Ascending aorta (tissue), 2 donors: ENCODE measurements at regions not wholly inside any gene's neighbourhood (a gene's known extent, or its start where the extent isn't known, plus 50 kb on each side); places are given as distances from the start of the nearest gene placed in this dataset.

Experiments
- DNase-seq, 2 donors: peaks; one replicate each; pipeline ENCODE4 v3.0.0-alpha.2; 2019; ENCODE audit warnings: low spot score in 2 of 2
- H3K27ac ChIP-seq, 2 donors: fragments of 200-600 bp; sonication (generic); one replicate each; pipeline ENCODE4 v1.5.1; 2016 to 2017; ENCODE audit warnings: mild to moderate bottlenecking in 1 of 2
- H3K27me3 ChIP-seq: fragments of 200-600 bp; sonication (generic); one replicate; pipeline ENCODE4 v1.5.1; 2017
- H3K36me3 ChIP-seq, 2 donors: fragments of 200-600 bp; sonication (generic); one replicate each; pipeline ENCODE4 v1.5.1; 2016
- H3K4me1 ChIP-seq, 2 donors: fragments of 200-600 bp; sonication (generic); one replicate each; pipeline ENCODE4 v1.5.1; 2016 to 2017; ENCODE audit warnings: mild to moderate bottlenecking in 1 of 2
- H3K4me3 ChIP-seq, 2 donors: fragments of 200-600 bp; sonication (generic); one replicate each; pipeline ENCODE4 v1.5.1; 2016 to 2017; ENCODE audit warnings: mild to moderate bottlenecking in 1 of 2
- H3K9me3 ChIP-seq, 2 donors: fragments of 200-600 bp; sonication (generic); one replicate each; pipeline ENCODE4 v1.5.1; 2016
- CTCF ChIP-seq, 3 experiments: fragments of 200-600 bp in 2 of 3; fragments of 450-650 bp in 1 of 3; sonication (generic) in 2 of 3; IDR thresholded peaks; one replicate each; pipeline ENCODE4 v1.5.1; 2016 to 2019; ENCODE audit warnings: antibody characterized with exemption in 3 of 3, mild to moderate bottlenecking in 1 of 3, moderate library complexity in 1 of 3
- intact Hi-C: fragments of 100-400 bp; cut with DNase I; formaldehyde crosslinking; loops from one replicate; pipeline ENCODE4 v1.15.1; 2023

GRCh38 chr10:78750418-78750817, 318.3 kb upstream of the ZMIZ1 start:
- H3K4me3 ChIP-seq = no peak overlapping the region
- no peaks in the 10 kb centered on the region for H3K9me3 ChIP-seq
- no peak overlapping the region for H3K27ac ChIP-seq
- DNase-seq = no peak
- no peaks in the 10 kb centered on the region for H3K27me3 ChIP-seq
- TF ChIP-seq CTCF (IDR thresholded peaks at IDR 0.05) = no peak
- H3K4me1 ChIP-seq = no peaks in the 10 kb centered on the region
- intact Hi-C loops = no loop called here
- H3K36me3 ChIP-seq = no peaks in the 10 kb centered on the region

GRCh38 chr10:78751716-78752115, 317.1 kb upstream of the ZMIZ1 start:
- no peak for DNase-seq
- no peak for TF ChIP-seq CTCF (IDR thresholded peaks at IDR 0.05)
- H3K27me3 ChIP-seq = no peaks in the 10 kb centered on the region

GRCh38 chr10:78752221-78752620, 316.5 kb upstream of the ZMIZ1 start:
- Histone ChIP-seq H3K27me3 (no peaks in the 10 kb centered on the region), H3K36me3 (no peaks in the 10 kb centered on the region), H3K9me3 (no peaks in the 10 kb centered on the region), H3K4me3 (no peak overlapping the region), H3K4me1 (peaks cover 3 to 4% of the 10 kb centered on the region in 2 donors), H3K27ac (no peak overlapping the region)
- intact Hi-C loops = no loop called here
- no peak for DNase-seq
- TF ChIP-seq CTCF (IDR thresholded peaks at IDR 0.05) = no peak

More at GRCh38 chr10:78751716-78752115, 317.1 kb upstream of the ZMIZ1 start:
- no peaks in the 10 kb centered on the region for H3K9me3 ChIP-seq
- H3K4me3 ChIP-seq = no peak overlapping the region
- intact Hi-C loops = no loop called here
- no peaks in the 10 kb centered on the region for H3K36me3 ChIP-seq
- H3K4me1 ChIP-seq = peaks cover 3 to 4% of the 10 kb centered on the region in 2 donors
- no peak overlapping the region for H3K27ac ChIP-seq

- Histone ChIP-seq H3K4me1 (peaks cover 3 to 4% of the 10 kb centered on the region in 2 donors), H3K9me3 (no peaks in the 10 kb centered on the region), H3K4me3 (no peak overlapping the region), H3K36me3 (no peaks in the 10 kb centered on the region), H3K27me3 (no peaks in the 10 kb centered on the region), H3K27ac (no peak overlapping the region)
- intact Hi-C loops = no loop called here
- no peak for DNase-seq
- TF ChIP-seq CTCF (IDR thresholded peaks at IDR 0.05) = no peak
These were observed 316.1 kb upstream of the ZMIZ1 start for GRCh38 chr10:78752708-78753107.

GRCh38 chr10:78754269-78755062, 314.3 kb upstream of the ZMIZ1 start:
- Histone ChIP-seq H3K4me3 (no peak overlapping the region), H3K27ac (no peak overlapping the region), H3K4me1 (peaks cover 3 to 4% of the 10 kb centered on the region in 2 donors), H3K27me3 (no peaks in the 10 kb centered on the region), H3K9me3 (no peaks in the 10 kb centered on the region), H3K36me3 (no peaks in the 10 kb centered on the region)
- DNase-seq = no peak
- no peak for TF ChIP-seq CTCF (IDR thresholded peaks at IDR 0.05)
- intact Hi-C loops = no loop called here
